Hematopoietic multipotent progenitor cell treated with erythropoietin and hydrocortisone succinate and interleukin-3 and kit ligand, for 15 days (in vitro differentiated cells): ENCODE measurements at regions not wholly inside any gene's neighbourhood (a gene's known extent, or its start where the extent isn't known, plus 50 kb on each side); places are given as distances from the start of the nearest gene placed in this dataset.
"Not testable (repeated sequence)": the region's sequence is repeated elsewhere in the genome, so short reads cannot be mapped to it uniquely, and the experiment has no call there.

ENCODE experiments used
- DNase-seq: peaks from one replicate; pipeline ENCODE4 v3.0.0-alpha.2; 2015; ENCODE audit warnings: low spot score

DNA sequence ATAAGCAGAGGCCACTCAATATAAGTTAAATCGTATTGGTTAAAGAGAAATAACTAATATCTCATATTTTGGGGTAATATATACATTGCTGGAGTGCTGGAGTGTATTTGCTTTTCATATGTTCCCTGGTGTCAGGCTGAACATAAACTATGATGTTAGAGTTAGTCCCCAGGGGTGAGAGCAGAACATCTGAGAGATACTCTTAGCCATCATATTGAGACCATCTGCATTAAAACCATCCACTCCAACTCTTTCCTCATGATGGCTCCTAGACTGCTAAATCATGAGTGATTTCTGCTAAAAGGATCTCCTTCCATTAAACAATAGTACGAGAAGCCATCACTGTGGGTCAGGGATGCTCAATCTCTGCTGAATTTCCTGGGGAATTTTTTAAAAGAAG lies 436.2 kb downstream of the DTWD2 start:
- DNase-seq, result no peak

DNA sequence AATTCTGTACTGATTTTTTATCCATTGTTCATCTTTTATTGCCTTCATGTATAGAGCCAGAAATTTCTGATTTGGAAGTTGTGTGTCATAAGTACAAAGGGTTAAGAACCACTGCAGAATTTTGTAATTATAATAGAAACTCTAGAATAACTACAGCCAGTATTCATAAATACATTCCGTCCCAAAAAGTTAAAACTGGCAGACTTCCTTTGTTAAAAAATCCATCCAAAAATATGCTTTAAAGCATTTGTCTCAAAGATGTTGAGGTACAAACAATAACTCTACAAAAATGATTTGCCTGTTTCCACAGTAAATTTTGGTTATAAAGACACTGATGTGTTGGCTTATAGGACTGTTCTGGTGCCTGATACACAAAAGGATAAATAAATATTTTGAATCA lies 436.6 kb downstream of the DTWD2 start:
- no peak for DNase-seq

DNA sequence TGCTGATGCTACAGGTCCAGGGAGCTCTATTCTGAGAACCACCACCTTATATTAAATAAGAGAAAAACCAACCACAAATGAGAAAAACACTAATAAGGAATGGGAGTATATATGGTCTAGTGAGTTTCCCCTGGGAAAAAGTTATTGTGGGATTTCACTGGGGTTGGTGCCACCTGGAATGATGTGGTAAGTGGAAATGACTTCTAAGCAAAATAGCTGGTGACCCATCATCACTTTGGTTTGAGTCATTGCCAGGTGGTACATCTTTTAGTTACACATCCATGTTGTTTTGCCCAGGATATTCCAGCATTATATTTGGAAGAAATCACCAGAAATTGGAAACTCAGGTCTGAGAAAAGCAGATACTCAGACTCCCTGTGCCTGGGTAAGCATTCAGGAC lies 437.3 kb downstream of the DTWD2 start:
- DNase-seq, result no peak

DNA sequence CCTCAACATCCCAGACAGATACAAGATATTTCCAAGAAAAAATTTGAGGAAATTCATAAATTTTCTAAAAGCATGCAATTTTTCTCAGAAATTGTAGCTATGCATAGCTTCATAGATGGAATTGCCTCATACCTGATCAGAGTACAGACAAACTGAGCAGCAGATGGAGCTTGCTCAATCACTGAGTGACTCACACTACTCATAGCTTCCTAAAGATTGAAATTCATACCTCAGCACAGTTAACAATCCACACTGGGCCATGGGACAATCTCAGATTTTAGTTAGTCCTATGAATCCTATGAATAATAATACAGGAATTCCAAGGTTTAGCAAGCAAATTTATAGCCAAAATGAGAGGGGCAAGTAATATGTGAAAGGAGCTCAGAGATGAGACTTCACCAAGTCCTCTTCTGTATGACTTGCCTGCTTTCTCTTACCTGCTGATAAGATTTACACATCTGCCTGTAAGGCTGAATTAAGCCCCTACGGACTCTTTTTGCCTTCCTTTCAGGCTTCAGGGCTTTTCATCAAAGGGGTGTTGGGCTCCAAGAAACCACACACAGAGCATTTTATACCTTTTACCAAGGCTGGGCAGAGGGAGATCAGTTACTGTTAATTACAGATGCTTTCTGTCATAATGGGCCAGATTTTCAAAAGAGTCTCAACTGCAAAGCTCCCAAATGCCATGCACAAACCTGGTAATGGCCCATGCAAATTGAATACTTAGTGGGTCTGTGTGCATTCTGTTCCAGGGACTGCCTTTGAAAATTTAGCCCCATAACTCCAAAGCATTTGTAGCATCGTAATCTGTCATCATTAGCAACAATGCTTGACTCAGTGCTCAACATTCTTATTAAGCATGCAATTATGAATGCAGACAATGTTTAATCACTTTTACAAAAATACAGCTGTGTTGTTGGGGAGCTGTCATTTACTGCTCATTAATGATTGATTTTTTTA lies 439.3 kb downstream of the DTWD2 start:
- no peak for DNase-seq

DNA sequence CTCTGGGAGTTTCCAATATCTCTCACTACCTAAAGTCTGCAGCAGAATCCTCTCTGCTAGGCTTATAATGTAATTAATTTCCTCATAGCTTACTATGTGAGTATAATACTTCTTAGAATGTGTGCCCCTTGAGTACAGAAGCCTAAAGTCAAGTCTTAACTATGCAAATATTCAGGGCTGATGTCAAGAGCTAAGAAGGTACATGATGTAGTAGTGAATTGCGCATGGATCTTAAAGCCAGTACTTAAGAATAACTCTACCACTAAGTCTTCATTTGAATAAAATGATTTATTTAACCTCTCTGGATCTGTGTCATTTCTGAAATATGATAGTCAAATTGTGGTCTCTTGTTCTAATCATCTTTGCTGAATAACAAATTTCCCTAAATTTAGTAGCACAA lies 442.9 kb downstream of the DTWD2 start:
- DNase-seq, result no peak

DNA sequence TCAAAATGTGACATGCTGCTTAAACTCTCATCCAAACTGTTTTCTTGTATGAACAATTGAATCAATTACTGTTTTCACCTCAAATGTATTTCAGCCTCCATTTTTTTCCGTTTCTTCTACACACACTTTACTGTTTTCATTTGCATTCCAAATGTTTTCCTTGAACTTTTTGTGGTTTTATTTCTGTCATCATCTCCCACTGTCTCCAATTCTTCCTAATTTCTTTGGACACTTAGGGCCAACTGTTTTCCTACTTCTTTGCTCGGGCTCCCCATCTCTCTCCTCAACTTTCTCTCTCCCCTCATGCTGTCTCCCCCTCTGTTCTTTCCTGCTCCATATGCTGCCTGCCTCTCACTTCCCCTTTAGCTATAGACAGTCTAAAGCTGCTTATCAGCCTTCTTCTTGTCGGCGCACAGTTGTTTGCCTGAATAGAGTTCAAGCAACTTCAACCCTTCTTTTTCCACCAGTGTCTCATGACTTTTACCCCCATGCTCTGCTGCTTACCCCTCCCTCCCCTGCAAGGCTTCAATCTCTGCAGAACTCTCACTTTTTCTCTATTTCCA lies 443.4 kb downstream of the DTWD2 start:
- no peak for DNase-seq

DNA sequence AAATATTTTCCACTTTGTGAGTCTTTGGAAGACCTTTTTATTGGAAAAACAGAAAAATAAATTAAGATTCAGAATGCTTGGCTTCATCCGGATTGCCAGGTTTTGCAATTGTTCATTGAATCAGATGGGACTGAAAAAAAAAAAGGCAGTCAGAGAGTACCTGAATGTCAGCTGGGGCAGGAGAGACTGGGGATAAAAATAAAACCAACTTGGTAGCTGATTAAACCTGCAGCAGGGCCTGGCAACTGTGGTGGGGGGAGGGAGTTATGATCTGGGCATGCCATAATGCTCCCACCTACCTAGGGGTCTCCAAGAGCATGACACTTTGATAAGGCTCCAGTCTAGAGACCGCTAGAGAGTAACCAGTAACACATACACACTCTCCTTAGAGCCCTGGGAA lies 454.4 kb downstream of the DTWD2 start:
- DNase-seq, result no peak

DNA sequence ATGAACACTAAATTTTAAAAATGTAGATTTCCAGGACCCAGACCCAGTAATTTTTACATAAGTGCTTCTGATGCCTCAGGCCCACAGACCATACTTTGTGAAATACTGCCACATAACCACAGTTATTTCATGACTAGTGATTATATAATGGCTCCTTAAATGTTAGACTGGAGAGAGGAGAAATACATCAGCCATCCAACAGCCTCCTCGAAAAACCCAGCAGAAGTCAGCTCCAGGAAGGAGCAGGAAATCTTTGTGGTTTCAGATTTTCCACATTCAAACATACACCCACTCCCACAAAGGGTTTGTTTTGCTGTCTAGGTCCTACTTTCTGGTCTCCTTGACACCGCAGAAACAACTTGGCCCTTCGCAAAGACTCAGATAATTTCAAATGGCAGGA lies 455.2 kb downstream of the DTWD2 start:
- DNase-seq, result no peak

DNA sequence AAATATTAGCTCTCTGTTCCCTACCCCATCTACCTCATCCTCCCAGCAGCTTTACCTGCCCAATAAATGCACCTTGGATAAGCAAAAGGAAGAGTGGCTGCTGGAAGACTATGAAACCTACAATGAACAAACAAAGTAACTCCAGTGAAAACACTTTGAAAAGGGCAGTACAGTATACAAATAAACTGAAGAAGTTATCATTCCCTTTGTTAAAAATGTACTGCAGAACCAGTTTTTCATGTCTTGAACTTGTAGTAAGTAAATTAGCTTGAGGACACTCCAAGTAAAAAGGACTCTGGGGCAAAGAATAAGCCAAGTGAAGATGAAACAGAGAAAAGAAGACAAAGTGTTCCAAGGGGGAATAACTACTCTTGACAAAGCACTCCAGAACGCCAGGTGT lies 457.1 kb downstream of the DTWD2 start:
- DNase-seq, result no peak

DNA sequence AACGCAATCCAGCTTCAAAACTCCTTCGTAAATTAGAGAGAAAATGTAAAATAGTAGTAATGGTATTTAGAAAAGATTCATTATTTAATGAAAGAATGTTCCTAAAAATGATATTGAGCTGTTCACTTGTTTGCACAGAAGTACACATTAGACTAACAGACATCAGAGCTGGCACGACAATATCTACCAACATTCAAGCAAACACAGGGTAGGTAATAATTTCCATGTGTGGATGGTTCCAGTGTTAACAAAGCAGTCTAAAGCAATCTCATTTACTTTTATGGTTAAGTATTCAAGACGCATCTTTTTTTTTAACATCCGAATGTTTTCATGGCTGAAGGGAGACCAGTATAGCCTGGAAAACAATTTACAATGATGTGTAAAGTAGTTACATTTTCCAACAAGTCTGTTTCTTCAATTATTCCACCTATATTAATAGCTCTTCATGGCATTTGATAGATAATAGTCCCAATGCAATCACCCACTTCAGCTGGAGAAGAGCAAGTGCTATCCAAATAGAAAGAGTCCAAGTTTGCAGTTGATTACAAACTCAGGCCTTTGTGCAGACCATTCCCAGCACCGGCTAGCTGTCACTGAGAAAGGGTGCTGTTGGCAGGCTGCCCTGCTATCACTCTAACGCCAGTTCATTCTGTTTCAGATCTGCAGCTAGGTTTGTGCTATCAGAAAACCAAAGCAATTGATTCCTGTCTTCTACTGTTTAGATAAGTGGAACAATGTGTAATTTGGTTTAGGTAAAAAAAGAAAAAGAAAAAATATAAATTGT lies 458.8 kb downstream of the DTWD2 start:
- DNase-seq, result no peak

DNA sequence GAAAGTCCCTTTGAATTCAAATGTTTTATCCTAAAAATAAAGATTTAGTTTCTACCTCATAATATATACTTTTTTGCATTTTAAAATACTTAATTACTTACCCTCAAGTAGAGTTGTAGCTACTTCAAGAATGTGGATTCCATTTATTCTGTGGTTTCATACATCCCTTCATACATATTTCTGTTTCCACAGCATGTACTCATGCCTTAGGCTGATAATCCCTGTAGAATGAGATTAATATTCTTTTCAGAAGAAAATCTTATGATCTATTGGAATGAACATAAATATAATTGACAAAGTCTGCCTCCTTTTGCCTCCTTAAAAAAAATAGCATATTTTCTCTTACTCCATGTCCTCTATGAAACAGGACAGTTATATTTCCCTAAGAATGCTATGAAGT lies 465.7 kb downstream of the DTWD2 start:
- no peak for DNase-seq

DNA sequence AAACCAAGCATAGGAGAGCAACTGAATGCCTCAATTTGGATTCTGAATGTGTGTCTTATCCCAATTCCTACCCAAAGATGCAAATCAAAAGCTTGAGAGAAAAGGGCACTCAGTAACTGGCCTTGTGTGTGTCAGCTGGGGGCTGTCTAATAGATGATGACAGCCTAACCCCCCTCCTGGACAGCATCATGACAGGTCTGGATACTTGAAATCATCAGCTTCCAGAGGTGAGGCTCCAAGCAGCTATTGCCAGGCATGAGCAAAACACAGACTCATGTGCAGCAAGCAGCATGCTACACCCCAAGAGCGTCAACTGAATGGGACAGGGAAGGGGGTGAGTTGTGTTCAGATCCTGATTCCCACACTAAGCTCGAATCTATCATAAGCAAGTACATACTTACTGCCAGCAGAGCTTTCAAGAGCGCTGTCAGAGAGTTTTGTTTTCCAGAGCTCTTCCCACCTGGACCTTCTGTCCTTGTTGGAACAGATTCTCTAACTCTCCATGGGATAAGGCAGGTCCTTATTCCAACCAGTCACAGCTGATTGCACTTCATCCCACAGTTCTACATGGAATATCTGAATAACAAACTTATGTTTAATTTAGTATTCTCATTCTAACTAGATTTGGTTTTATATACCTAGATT lies 467.5 kb downstream of the DTWD2 start:
- DNase-seq, result no peak

DNA sequence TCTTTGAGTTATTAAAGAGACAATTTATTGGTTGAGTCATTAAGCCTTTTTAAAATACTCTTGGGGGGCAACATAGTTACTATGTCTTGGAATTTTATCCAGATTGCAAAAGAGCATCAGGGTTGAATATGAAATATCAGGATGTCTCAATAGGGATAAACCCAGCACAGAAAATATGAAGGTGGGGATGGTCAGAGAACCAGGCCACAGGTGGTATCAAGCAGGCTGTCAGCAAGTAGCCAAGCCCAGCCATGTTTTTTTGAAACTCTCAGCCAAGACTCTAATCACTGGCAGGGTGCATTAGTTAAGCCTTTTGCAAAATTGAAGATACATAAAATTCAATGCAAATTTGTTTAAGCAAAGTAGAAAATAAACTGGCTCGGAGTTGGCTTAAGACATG lies 468.9 kb downstream of the DTWD2 start:
- DNase-seq, result no peak

DNA sequence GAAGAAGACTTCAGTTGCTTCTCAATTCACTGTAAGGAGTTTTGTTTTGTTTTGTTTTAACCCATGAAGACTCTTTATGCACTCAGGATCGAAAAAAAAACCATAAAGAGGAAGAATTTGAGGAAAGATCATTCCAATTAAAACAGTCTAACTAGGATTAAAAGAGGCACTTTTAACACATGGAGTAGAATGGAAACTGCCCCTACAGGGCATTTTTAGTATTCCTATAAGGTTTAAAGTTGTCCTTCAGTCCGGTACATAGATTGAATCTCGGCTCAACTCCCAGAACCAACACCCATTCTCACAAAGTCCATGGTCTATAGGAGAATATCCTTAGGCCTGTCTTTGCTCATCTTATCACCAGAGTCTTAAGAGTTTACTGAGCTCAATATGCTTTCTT lies 469.6 kb downstream of the DTWD2 start:
- DNase-seq, result no peak

DNA sequence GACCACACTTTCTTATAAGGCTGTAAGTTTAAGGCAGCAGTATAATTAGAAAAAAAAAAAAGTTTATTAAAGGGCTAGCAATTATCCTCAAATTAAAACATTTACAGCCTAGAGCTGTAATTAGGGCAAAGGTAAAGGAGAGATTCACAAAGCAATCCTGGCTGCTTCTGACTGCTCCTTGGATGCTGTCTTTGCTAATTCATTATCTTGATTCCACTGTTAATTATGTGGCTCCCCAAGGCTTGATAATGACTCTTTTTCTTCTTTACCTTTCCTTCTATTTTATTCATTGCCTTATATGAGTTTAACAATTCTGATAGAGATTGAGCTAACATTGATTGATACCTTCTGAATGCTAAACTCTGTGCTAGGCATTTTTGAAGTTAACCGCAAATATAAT lies 476.5 kb downstream of the DTWD2 start:
- no peak for DNase-seq

DNA sequence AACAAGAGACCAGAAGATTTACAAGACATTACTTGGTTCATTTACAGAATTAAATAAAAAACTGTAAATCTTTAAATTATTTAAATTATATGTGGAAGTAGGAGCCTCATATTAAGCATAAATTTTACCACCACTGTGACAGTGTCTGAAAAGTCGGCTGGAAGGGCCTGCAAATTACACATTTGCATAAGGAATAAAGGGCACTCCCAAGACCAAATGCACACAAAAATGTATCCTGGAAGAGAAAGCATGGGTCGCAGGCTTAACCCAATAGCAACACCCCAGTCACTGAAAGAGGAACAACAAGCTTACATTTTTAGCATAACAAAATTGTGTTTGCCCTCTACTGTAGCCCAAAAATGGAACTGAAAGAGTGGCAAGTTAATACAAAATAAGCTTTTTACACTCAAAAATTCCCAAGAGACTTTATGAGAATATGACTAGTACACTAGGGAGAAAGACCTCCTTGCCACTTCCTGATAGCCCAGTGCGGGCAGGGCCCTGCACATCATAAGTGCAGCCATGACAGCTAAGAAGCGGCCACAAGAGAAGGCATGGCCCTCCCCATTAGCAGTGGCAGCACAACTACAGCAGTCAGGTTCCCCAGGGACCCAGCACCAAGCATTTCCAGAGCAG lies 482.0 kb downstream of the DTWD2 start:
- DNase-seq, result no peak

DNA sequence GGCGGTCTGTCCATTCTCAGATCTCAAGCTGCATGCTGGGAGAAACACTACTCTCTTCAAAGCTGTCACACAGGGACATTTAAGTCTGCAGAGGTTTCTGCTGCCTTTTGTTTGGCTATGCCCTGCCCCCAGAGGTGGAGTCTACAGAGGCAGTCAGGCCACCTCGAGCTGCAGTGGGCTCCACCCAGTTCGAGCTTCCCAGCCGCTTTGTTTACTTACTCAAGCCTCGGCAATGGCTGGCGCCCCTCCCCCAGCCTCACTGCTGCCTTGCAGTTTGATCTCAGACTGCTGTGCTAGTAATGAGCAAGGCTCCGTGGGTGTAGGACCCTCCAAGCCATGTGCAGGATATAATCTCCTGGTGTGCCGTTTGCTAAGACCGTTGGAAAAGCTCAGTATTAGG lies 486.1 kb downstream of the DTWD2 start:
- not testable (repeated sequence) for DNase-seq

DNA sequence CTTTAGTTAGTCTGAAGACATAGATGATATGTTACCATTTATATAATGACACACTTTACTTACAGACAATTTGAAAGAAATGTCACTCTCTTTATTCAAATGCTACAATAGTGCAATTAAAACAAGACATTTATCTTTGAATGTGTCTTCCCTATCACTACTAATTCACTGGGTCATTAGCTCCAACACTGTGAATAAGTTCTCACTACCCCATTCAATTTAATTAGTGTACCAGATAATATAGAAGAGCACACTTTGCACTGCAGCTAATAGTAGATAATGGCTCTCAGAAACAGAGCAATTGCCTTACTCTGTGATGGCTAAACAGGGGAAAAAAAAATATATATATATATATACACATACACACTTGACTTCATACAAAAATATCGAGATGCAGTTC lies 497.0 kb downstream of the DTWD2 start:
- DNase-seq, result no peak

DNA sequence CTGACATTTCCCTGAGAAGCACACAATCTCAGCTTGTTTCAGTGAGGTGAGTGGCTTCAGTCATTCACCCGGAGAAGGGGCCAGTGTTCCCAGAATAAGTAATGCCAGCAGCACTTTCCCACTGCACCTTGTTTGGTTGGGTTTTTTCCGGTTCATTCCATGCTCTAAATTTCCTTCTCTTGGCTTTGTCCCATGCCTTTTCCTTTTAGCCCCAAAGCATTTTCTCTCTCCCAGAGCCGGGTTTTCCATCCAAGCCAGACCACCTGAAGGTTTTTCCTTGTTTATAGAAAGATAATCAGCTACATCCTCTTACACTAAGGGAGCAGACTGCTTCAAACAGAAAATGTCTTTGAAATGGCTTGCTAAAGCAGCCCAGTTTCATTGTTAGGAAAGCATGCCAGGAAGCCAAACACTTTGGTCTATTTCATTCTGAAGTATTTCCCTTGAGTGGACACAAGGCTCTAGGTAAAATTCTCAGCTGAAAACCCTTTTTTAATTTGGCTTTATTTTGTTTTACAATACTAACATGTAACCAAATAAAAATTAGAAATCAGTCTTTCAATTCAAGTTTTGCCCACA lies 501.6 kb downstream of the DTWD2 start:
- no peak for DNase-seq

DNA sequence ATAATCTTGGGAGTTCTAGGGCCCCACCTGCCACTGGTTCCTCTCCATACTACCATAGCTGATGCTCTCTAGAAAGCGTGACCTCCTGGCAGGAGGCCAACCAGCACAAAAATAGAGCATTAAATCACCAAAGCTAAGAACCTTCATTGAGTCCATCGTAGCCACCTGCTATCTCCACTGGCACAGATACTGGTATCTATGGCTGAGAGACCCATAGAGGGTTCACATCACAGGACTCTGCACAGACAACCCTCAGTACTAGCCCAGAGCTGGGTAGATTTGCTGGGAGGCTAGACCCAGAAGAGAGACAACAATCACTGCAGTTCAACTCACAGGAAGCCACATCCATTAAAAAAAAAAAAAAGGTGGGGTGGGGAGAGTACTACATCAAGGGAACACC lies 509.1 kb downstream of the DTWD2 start:
- no peak for DNase-seq

DNA sequence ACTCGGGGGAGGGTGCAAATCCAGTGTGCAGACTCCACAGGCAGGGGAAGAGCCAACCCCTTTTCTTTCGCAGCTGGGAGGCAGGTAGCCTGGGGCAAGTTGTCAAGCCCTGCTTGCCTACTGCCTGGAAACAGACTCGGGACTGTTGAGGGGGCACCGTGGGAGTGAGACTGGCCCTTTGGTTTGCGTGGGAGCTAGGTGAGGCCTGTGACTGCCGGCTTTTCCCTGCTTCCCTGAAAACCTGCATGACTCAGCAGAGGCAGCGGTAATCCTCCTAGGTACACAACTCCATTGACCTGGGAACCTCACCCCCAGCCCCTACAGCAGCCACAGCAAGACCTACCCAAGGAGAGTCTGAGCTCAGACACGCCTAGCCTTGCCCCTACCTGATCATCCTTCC lies 509.5 kb downstream of the DTWD2 start:
- no peak for DNase-seq

DNA sequence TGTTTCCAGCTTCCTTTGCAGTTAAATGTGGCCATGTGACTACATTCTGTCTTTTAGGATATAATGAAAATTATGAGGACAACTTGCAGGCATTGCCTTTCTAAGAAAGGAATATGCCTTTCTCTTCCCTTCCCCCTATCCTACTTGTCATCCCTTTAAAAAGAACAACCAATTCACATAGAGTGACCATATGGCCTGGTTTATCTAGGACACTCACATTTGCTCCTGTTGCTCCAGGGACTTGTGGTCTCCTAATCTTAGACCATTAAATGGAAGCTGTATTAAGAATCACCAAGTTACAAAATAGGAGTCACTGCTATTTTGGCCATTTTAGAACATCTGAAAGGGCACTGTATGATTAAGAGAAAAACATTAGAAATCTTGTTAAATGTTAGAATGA lies 520.3 kb downstream of the DTWD2 start:
- DNase-seq, result no peak
